Loucy (cell line): ENCODE measurements at regions not wholly inside any gene's neighbourhood (a gene's known extent, or its start where the extent isn't known, plus 50 kb on each side); places are given as distances from the start of the nearest gene placed in this dataset.

Source experiments
- H2AFZ ChIP-seq: fragments of 200-600 bp; sonication (generic); 2 replicates; pipeline ENCODE4 v1.6.0; 2016; ENCODE audit warnings: antibody characterized with exemption, mild to moderate bottlenecking, low read length, moderate library complexity
- H3F3A ChIP-seq: fragments of 200-600 bp; 2 replicates; pipeline ENCODE4 v1.6.0; 2016; ENCODE audit warnings: antibody characterized with exemption, low read depth, mild to moderate bottlenecking
- H3K27me3 ChIP-seq: fragments of 200-600 bp; sonication (generic); 2 replicates; pipeline ENCODE4 v1.6.1; 2014; ENCODE audit warnings: low read length, mild to moderate bottlenecking; ENCODE audit not compliant: insufficient read depth, poor library complexity, severe bottlenecking
- H3K36me3 ChIP-seq: fragments of 200-600 bp; sonication (generic); 2 replicates; pipeline ENCODE4 v1.6.1; 2016; ENCODE audit warnings: low read length; ENCODE audit not compliant: insufficient read depth
- H3K4me1 ChIP-seq: fragments of 200-600 bp; sonication (generic); 2 replicates; pipeline ENCODE4 v1.5.1; 2014; ENCODE audit warnings: low read length, mild to moderate bottlenecking; ENCODE audit not compliant: insufficient read depth, poor library complexity, severe bottlenecking
- H3K4me2 ChIP-seq: fragments of 200-600 bp; sonication (generic); 2 replicates; pipeline ENCODE4 v1.6.0; 2014; ENCODE audit warnings: antibody characterized with exemption, low read length, low read depth, mild to moderate bottlenecking; ENCODE audit not compliant: poor library complexity, severe bottlenecking
- H3K4me3 ChIP-seq: fragments of 200-600 bp; sonication (generic); 2 replicates; pipeline ENCODE4 v1.5.1; 2014; ENCODE audit warnings: low read length, mild to moderate bottlenecking, mixed read lengths; ENCODE audit not compliant: poor library complexity, severe bottlenecking
- H3K79me2 ChIP-seq: fragments of 200-600 bp; sonication (generic); 2 replicates; pipeline ENCODE4 v1.6.1; 2014; ENCODE audit warnings: low read length; ENCODE audit not compliant: insufficient read depth
- H3K9ac ChIP-seq: fragments of 200-600 bp; sonication (generic); 2 replicates; pipeline ENCODE4 v1.6.0; 2014; ENCODE audit warnings: mild to moderate bottlenecking, low read depth, low read length, moderate library complexity; ENCODE audit not compliant: poor library complexity, severe bottlenecking
- H3K9me2 ChIP-seq: fragments of 200-600 bp; sonication (generic); replicated peaks from 2 replicates; pipeline ENCODE4 v1.6.1; 2016; ENCODE audit warnings: low read depth, low read length, mixed read lengths
- H3K9me3 ChIP-seq: fragments of 200-600 bp; sonication (generic); 2 replicates; pipeline ENCODE4 v1.6.1; 2014; ENCODE audit warnings: mild to moderate bottlenecking, antibody characterized with exemption, low read length, low read depth; ENCODE audit not compliant: insufficient read depth
- H4K20me1 ChIP-seq: fragments of 200-600 bp; sonication (generic); 2 replicates; pipeline ENCODE4 v1.6.0; 2014; ENCODE audit warnings: antibody characterized with exemption, low read length, mild to moderate bottlenecking; ENCODE audit not compliant: insufficient read depth, poor library complexity, severe bottlenecking
- CTCF ChIP-seq: fragments of 200-600 bp; sonication (generic); conservative IDR thresholded peaks from 2 replicates; pipeline ENCODE4 v1.5.1; 2014; ENCODE audit warnings: mild to moderate bottlenecking, antibody characterized with exemption, low read length
- EZH2phosphoT487 ChIP-seq: fragments of 200-600 bp; IDR thresholded peaks from 2 replicates; pipeline ENCODE4 v1.6.1; 2018; ENCODE audit warnings: antibody characterized with exemption, mild to moderate bottlenecking, moderate library complexity, borderline replicate concordance

- H3K4me2 ChIP-seq = no peak overlapping the region
- H3K79me2 ChIP-seq = no peaks in the 10 kb centered on the region
- H3F3A ChIP-seq = no peaks in the 10 kb centered on the region
- H3K9me3 ChIP-seq = no peaks in the 10 kb centered on the region
- TF ChIP-seq CTCF (no peak), EZH2phosphoT487 (no peak)
- no peaks in the 10 kb centered on the region for H4K20me1 ChIP-seq
- no peaks in the 10 kb centered on the region for H3K27me3 ChIP-seq
- H3K36me3 ChIP-seq = no peaks in the 10 kb centered on the region
- H3K4me1 ChIP-seq = no peaks in the 10 kb centered on the region
- H2AFZ ChIP-seq = no peak overlapping the region
- H3K9ac ChIP-seq = no peak overlapping the region
- no peak overlapping the region for H3K4me3 ChIP-seq
- H3K9me2 ChIP-seq = no peaks in the 10 kb centered on the region
These were observed 420.5 kb upstream of the PSMD7 start for GRCh38 chr16:73875996-73876690.

DNA sequence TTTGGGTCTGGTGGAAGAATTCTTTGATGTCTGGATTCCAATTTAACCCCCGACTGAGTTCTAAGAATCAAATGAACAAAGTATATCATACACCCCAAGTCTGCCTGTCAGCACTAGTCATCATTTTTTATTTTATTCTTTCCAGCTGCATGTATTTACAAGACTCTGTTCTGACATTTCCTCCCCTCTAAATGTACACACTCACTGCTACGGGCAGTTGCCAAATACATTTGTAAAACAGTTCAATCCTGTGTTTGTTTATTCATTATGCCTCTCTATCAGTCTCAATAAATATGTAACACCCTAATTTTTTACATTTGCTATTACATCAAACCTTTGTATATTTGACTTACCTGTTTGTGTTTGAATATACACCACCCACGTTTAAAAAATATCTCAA lies 422.3 kb upstream of the PSMD7 start:
- no peaks in the 10 kb centered on the region for H3K27me3 ChIP-seq

GRCh38 chr16:73873643-73874042 lies 423.0 kb upstream of the PSMD7 start:
- Histone ChIP-seq H3F3A (no peaks in the 10 kb centered on the region), H3K4me1 (no peaks in the 10 kb centered on the region), H4K20me1 (no peaks in the 10 kb centered on the region), H3K4me2 (peak overlapping the region; percentile 3), H3K9ac (no peak overlapping the region), H3K9me2 (no peaks in the 10 kb centered on the region), H3K36me3 (no peaks in the 10 kb centered on the region), H3K79me2 (no peaks in the 10 kb centered on the region), H3K9me3 (no peaks in the 10 kb centered on the region), H2AFZ (peak overlapping the region; percentile 5; the same call in 1 of the 2 replicates), H3K4me3 (no peak overlapping the region), H3K27me3 (no peaks in the 10 kb centered on the region)
- no peak for TF ChIP-seq CTCF
- no peak for TF ChIP-seq EZH2phosphoT487

More for the DNA sequence above, 422.3 kb upstream of the PSMD7 start:
- H2AFZ ChIP-seq = no peak overlapping the region; the same call in 1 of the 2 replicates
- no peak overlapping the region for H3K4me2 ChIP-seq
- H4K20me1 ChIP-seq = no peaks in the 10 kb centered on the region
- TF ChIP-seq EZH2phosphoT487 (no peak), CTCF (no peak)
- H3K9ac ChIP-seq = no peak overlapping the region
- no peaks in the 10 kb centered on the region for H3K36me3 ChIP-seq
- H3K9me3 ChIP-seq = no peaks in the 10 kb centered on the region
- no peaks in the 10 kb centered on the region for H3K79me2 ChIP-seq
- no peak overlapping the region for H3K4me3 ChIP-seq
- H3K9me2 ChIP-seq = no peaks in the 10 kb centered on the region
- H3K4me1 ChIP-seq = no peaks in the 10 kb centered on the region
- H3F3A ChIP-seq = no peaks in the 10 kb centered on the region
